ENCODE measurements at regions not wholly inside any gene's neighbourhood (a gene's known extent, or its start where the extent isn't known, plus 50 kb on each side); places are given as distances from the start of the nearest gene placed in this dataset.

GRCh38 chr4:103996064-103996463 lies 276.3 kb upstream of the TACR3 start:
- Histone ChIP-seq H3K4me2 (ENCODE audit: low read length) (peak overlapping the region; percentile 62), H2AFZ (ENCODE audit: low read depth, low read length, poor library complexity, severe bottlenecking) (peak overlapping the region; percentile 97), H3K79me2 (ENCODE audit: insufficient read depth, low read length) (no peaks in the 10 kb centered on the region), H3K9me2 (ENCODE audit: insufficient read depth) (no peaks in the 10 kb centered on the region), H3K4me3 (replicated peaks in 1 of 2; ENCODE audit: low read depth in 1 of 2, low read length in 2 of 2) (peak overlapping the region; percentile 26 to 43), H3K27ac (ENCODE audit: low read depth, low read length) (peak overlapping the region; percentile 39; the same call in 1 of the 2 replicates), H4K20me1 (ENCODE audit: insufficient read depth) (no peaks in the 10 kb centered on the region), H3K9me3 (ENCODE audit: control insufficient read depth in 1 of 2, insufficient read depth in 1 of 2, low read depth in 1 of 2, low read length in 2 of 2) (0 out of 4 replicates have a peak, but pooled peaks cover 3 to 4% of the 10 kb centered on the region in 2 experiments), H3K27me3 (ENCODE audit: insufficient read depth, low read length) (no peaks in the 10 kb centered on the region), H3K36me3 (ENCODE audit: control insufficient read depth in 1 of 2, insufficient read depth in 2 of 2, low read length in 2 of 2) (no peaks in the 10 kb centered on the region), H3K9ac (ENCODE audit: low read length) (peak overlapping the region; percentile 31), H3K4me1 (ENCODE audit: control insufficient read depth in 1 of 2, insufficient read depth in 2 of 2, low read length in 2 of 2) (peaks cover 11 to 19% of the 10 kb centered on the region in 2 experiments; a peak in 3 of 4 replicates)
- BruUV-seq (replicated peaks), result no TSS peak
- intact Hi-C loops (cut with micrococcal nuclease), result loop anchor here (1.0 to 10.0 kb wide), 3 partner anchors 191 to 1475 kb away; no protein-coding TSS in a partner anchor
- ChIA-PET RAD21 (ENCODE audit: low non-redundant PET in 1 of 2, low total read pairs in 2 of 2, uncharacterized antibody in 2 of 2, unreplicated experiment in 2 of 2) (no interaction called here), POLR2A (no interaction called here), CTCF (interaction anchor here (0.7 to 1.5 kb wide), 3 partner anchors 17 to 1670 kb away, joined by 3 to 5 read pairs (median 4); no protein-coding TSS in a partner anchor)
- ATAC-seq, result peak; percentile 79
- peak; percentile 56 for DNase-seq (ENCODE audit: low read depth, low spot score)
- TF ChIP-seq RAD21 (IDR thresholded peaks at IDR 0.05; ENCODE audit: low read depth) (peak; percentile 81), POLR2AphosphoS5 (IDR thresholded peaks at IDR 0.05; ENCODE audit: low read depth, low read length) (no peak), CTCF (IDR thresholded peaks at IDR 0.05 in 2 of 3, conservative IDR thresholded peaks at IDR 0.05 in 1 of 3; ENCODE audit: borderline replicate concordance in 1 of 3, insufficient read depth in 1 of 3, low read depth in 2 of 3, low read length in 2 of 3) (peak in 2 of 3 experiments; percentile 42 to 51; a peak in 3 of 6 replicates)

GRCh38 chr4:103994059-103994458 lies 274.3 kb upstream of the TACR3 start:
- Histone ChIP-seq H3K9me3 (ENCODE audit: control insufficient read depth in 1 of 2, insufficient read depth in 1 of 2, low read depth in 1 of 2, low read length in 2 of 2) (0 out of 4 replicates have a peak, but pooled peaks cover 3 to 4% of the 10 kb centered on the region in 2 experiments), H3K9me2 (ENCODE audit: insufficient read depth) (no peaks in the 10 kb centered on the region), H3K27ac (ENCODE audit: low read depth, low read length) (no peak overlapping the region), H3K9ac (ENCODE audit: low read length) (no peak overlapping the region), H4K20me1 (ENCODE audit: insufficient read depth) (no peaks in the 10 kb centered on the region), H2AFZ (ENCODE audit: low read depth, low read length, poor library complexity, severe bottlenecking) (peak overlapping the region; percentile 96), H3K79me2 (ENCODE audit: insufficient read depth, low read length) (no peaks in the 10 kb centered on the region), H3K4me2 (ENCODE audit: low read length) (peak overlapping the region; percentile 62), H3K27me3 (ENCODE audit: insufficient read depth, low read length) (no peaks in the 10 kb centered on the region), H3K36me3 (ENCODE audit: control insufficient read depth in 1 of 2, insufficient read depth in 2 of 2, low read length in 2 of 2) (no peaks in the 10 kb centered on the region), H3K4me1 (ENCODE audit: control insufficient read depth in 1 of 2, insufficient read depth in 2 of 2, low read length in 2 of 2) (peaks cover 11 to 19% of the 10 kb centered on the region in 2 experiments; a peak in 3 of 4 replicates), H3K4me3 (replicated peaks in 1 of 2; ENCODE audit: low read depth in 1 of 2, low read length in 2 of 2) (peak overlapping the region in 1 of 2 experiments; percentile 25; a peak in 1 of 4 replicates)
- ATAC-seq, result no peak
- POLR2A ChIA-PET, result no interaction called here
- TF ChIP-seq ZFX (IDR thresholded peaks at IDR 0.05) (no peak), TCF7L2 (IDR thresholded peaks at IDR 0.05; ENCODE audit: borderline replicate concordance, extremely low read depth, insufficient read depth, insufficient read length) (no peak), CTCF (IDR thresholded peaks at IDR 0.05 in 2 of 3, conservative IDR thresholded peaks at IDR 0.05 in 1 of 3; ENCODE audit: borderline replicate concordance in 1 of 3, insufficient read depth in 1 of 3, low read depth in 2 of 3, low read length in 2 of 3) (peak; percentile 36 to 63 (median 53); a peak in 5 of 6 replicates), RAD21 (IDR thresholded peaks at IDR 0.05; ENCODE audit: low read depth) (peak; percentile 72)
- CTCF ChIA-PET, result interaction anchor here (0.5 to 1.6 kb wide), 2 partner anchors 200 to 359 kb away, joined by 3 to 4 read pairs; no protein-coding TSS in a partner anchor
- intact Hi-C loops (cut with micrococcal nuclease), result loop anchor here (2.0 to 10.0 kb wide), 3 partner anchors 189 to 789 kb away; no protein-coding TSS in a partner anchor
- BruUV-seq (replicated peaks), result no TSS peak
- DNase-seq (ENCODE audit: low read depth, low spot score), result peak; percentile 55
- RAD21 ChIA-PET (ENCODE audit: low non-redundant PET in 1 of 2, low total read pairs in 2 of 2, uncharacterized antibody in 2 of 2, unreplicated experiment in 2 of 2), result no interaction called here
